GM18499 (cell line): ENCODE measurements at regions not wholly inside any gene's neighbourhood (a gene's known extent, or its start where the extent isn't known, plus 50 kb on each side); places are given as distances from the start of the nearest gene placed in this dataset.
"Not testable (repeated sequence)": the region's sequence is repeated elsewhere in the genome, so short reads cannot be mapped to it uniquely, and the experiment has no call there.

ENCODE experiments used
- ATAC-seq: cut with Tn5 transposase; IDR thresholded peaks from one replicate; pipeline ENCODE4 v1.9.1; 2021; ENCODE audit warnings: moderate number of reproducible peaks; ENCODE audit not compliant: insufficient read depth, unreplicated experiment

DNA sequence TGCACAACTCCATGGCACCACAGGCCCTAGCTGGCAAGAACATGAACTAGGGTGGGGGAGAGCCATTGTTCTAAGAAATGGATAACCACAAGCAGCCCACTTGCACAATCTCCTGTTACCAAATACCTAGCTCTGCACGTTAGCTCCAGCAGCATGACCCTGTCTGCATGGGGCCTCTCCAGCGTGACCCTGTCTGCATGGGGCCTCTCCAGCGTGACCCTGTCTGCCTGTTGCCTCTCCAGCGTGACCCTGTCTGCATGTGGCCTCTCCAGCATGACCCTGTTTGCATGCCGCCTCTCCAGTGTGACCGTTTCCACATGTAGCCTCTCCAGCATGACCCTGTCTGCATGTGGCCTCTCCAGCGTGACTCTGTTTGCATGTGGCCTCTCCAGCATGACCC is 356.7 kb downstream of the CNTNAP3B start:
- ATAC-seq = not testable (repeated sequence)

DNA sequence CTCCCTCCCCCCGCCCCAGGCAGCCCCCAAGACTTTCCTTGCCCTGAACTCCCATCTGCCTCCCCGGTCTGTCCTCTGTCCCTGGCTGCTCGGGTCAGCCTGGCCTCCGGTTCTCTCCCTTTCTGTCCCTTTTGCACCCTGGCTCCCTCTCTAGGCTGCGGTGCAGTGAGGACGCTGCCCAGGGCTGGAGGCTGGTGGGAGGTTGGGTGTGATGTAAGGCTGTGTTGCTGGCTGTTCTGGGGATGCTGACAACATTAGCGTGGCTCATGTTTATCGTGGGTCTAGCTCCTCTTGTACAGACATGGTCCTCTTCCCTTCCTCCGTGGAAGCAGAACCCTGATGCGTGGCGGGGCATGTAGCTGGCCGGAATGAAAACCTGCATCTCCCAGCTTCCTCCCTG is 357.5 kb downstream of the CNTNAP3B start:
- not testable (repeated sequence) for ATAC-seq

DNA sequence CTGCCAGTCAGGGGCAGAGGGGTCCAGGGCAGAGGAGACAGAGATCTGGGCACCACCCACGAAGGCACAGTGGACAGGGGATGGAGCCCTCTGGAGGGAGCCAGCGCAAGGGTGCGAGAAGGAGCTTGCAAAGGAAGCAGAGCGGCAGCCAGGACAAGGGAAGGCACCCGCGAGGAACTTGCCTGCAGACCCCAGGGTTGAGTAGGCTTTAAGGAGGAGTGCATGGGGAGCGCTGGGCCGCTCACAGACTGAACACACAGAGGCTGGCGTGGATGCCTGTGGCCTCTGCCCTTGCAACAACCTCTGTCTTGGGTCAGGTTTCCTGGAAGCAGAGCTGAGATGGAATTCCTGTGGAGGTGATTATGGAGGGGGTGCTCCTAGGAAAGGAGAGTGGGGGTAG is 374.4 kb downstream of the CNTNAP3B start:
- ATAC-seq = not testable (repeated sequence)

DNA sequence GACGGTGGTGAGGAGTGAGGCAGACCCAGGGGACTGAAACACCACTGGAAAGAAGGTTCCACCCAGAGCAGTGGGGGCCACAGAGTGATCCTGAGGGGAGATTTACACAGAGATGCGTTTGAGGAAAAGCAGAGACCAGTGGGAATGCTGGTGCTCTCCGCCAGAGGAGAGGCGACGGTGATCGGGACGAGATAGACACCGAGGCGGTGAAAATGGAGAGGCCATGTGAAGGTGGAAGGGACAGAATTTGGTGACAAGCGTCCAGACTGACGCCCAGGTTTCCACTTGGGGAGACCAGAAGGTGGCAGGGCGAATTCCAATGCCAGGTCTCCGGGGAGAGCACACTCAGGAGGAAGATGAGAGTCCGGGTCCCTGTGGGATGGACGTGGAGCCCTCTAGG is 374.8 kb downstream of the CNTNAP3B start:
- ATAC-seq = not testable (repeated sequence)

DNA sequence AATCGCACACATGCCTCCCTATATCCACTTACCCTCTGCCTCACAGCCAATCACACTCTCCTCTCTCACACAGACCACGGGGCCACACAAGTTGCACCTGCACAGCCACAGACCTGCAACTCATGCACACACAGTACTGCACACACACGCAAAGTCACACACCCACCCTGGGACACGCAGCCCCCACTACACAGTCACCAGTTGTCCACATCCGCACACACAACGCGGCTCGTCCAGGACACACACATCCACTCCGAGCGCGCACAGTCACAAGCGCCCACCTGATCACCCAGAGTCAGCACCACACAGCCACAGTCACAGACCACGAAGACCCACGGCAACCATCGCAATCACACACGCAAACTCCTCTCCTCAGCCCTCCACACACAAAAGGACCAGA is 387.3 kb downstream of the CNTNAP3B start:
- not testable (repeated sequence) for ATAC-seq

DNA sequence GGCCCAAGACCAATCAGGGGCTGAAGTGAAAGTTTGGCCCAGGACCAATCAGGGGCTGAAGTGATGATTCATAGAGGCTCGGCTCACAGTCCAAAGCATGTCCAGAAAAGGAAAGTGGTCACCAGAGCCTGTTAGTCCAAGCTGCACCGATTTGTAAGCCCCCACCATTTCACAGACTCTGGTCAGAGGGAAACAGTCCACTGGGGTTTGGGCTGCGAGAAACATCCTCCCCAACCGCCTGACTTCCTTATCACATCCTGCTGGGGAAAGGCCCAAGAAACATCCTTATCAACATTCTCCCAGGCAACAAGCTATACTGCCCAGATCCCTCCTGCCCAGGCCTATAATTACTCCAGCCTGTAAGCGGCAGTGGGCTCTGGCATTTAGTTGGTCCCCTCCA is 388.1 kb downstream of the CNTNAP3B start:
- not testable (repeated sequence) for ATAC-seq

DNA sequence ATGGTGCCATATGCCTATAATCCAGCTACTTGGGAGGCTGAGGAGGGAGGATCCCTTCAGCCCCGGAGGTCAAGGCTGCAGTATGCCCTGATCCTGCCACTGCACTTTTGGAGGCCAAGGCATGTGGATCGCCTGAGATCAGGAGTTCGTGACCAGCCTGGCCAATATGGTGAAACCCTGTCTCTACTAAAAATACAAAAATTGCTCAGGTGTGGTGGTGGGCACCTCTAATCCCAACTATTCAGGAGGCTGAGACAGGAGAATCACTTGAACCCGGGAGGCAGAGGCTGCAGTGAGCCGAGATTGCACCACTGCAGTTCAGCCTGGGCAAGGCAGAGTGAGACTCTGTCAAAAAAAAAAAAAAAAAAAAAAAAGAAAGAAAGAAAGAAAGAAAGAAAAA is 390.5 kb downstream of the CNTNAP3B start:
- ATAC-seq = not testable (repeated sequence)

DNA sequence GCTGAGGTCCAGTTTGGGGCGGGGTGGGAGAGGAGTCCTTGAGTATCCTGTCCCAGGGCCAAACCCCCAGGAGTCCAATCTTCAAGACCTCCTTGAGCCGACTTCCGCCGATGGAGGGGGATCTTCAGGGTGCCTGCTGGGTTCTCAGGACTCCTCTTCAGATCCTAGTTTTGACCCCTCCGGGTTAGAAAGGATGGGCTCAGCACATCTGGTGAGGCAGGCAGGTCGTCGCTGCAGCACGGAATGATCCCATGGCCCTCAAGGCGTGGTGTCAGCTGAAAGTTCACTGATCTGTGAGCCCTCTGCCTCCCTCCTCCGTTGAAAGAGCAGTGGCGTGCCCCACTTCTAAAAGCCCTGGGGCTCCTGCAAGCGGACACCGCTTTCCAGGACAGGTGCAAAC is 430.0 kb downstream of the CNTNAP3B start:
- ATAC-seq = not testable (repeated sequence)

DNA sequence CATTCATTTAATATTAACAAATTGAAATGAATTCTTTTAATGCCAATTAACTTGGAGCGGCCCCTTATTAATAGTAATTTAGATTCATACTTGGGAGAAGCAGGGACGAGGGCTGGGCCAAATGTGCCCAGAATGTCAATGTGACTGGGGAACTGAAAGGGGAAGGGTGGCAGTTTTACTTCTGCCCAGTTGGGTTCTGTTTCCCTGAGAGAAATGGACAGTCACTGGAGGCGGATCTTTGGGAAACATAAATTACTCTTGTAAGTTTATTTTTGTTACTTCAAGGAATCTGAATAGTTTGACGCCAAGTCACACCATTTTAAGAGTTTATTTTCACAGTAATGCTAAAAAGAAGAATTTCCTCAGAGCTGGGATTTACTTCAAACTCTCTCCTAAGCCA is 432.1 kb downstream of the CNTNAP3B start:
- not testable (repeated sequence) for ATAC-seq

DNA sequence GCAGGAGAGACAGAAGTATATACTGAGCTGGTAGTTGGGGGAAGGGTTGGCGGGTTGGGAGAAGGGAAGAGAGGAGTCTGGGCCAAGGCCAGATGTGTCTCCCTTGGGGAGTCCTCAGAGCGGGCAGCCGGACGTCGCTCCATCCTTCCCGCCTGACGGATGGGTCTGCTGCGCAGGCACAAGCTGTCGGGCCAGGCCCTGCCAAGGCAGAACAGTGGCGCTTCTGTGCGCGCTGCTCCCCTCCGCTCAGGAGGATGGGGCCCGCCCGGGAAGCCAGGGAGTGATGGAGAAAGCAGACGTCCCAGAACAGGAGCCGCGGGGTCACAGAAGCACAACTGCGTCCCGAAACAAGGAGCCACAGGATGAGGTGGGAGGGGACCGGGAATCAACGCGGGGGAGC is 449.9 kb downstream of the CNTNAP3B start:
- not testable (repeated sequence) for ATAC-seq

DNA sequence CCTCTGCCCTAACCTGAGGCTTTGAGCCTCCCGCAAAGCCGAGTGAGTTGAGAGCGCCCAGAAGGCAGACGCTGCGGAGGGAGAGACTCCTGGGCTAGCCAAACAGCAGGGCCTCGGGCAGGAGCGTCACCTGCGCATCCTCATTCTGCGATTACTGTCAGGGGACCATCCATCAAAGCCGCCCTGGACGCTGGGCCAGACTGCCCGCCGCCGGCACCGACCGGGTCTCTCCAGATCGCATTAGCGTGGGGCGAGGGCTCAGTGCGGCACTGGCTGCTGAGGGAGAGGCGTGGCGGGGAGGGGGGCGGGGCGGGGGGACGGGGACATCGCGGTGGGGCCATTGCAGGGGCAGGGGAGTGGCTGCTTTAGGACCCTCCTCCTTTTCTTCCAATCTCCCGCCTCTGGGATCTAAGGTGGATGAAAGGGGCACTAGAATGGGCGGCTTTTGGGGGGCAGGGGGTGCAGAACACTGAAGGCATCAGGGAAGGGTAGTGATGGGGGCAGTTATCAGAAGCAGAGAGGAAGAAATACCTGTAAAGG is 465.7 kb downstream of the CNTNAP3B start:
- not testable (repeated sequence) for ATAC-seq

DNA sequence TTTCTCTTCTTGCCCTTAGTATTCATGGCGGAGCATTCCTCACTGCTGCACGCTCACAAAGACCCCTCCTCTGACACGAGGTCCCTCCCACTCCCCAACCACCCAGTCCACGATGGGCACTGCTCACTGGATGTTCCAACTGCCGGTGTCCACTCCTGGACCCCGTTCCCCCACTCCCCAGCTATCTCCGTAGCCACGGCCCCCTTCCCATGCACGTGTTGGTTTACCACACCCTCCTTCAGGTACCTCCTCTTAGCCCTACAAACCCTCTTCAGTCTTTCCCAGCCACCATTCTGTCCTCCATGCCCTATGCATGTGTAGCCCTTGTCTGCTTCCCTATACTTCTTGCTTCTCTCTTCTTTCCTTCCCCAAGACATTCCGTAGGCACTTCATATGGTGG is 469.6 kb upstream of the ZNG1F start:
- not testable (repeated sequence) for ATAC-seq

DNA sequence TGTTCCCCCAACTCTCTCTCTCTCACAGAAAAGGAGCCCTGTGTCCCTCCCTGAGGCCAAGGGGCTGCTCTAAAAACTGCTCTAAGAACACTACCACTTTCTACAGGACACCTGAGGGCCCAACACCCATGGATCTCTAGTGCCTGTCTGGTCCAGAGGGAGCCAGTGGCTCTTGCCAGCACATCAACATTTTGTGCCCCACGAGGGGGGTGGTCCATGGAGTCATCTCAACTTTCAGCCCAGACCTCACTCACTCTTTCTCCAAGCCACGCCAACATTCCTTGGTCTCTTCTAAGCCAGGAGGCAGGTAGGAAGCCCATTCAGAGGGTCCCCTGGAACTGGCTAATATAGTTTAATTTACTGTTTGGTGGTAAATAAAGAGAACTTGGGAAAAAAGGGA is 469.0 kb upstream of the ZNG1F start:
- ATAC-seq = not testable (repeated sequence)

DNA sequence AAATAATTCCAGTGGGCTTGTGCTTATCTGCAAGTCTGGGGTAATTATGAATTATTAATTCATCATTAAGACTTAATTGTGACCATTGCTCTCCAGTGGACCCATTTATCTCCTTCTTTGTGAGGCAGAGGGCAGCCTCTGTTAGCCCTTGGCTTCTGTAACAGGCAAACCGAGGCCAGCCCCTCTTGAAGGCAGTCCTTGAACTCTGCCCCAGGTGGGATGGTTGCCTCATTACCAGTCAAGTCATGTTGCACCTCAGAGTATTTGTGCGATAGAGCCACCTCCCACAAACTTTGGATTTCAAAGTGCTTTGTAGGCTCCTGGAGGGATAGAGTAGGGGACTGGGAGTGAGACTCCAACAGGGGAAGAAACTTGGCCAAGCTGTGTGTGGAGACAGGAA is 468.0 kb upstream of the ZNG1F start:
- ATAC-seq = not testable (repeated sequence)

DNA sequence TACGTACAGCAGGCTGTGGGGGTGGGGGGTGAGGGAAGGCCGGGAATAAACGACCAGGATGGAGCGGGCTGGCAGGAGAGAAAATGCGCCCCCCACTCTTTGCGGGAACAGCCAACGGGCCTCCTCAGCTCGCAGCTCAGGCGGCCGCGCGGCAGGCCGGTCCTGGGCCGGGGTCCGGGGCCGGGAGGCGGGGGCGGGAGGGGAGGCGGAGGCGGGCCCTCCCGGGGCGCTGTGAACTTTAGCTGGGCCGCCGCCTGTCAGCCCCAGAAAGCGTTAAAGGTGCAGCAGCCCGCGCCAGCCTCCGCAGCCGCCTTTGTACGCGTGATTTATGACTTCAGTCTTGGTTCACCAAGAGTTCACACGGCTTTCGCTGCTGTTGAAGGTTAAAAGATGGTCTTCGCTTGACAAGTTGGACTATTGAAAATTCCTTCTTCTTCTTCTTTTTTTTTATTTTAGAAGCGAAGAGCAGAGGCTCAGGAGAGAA is 466.0 kb upstream of the ZNG1F start:
- not testable (repeated sequence) for ATAC-seq

DNA sequence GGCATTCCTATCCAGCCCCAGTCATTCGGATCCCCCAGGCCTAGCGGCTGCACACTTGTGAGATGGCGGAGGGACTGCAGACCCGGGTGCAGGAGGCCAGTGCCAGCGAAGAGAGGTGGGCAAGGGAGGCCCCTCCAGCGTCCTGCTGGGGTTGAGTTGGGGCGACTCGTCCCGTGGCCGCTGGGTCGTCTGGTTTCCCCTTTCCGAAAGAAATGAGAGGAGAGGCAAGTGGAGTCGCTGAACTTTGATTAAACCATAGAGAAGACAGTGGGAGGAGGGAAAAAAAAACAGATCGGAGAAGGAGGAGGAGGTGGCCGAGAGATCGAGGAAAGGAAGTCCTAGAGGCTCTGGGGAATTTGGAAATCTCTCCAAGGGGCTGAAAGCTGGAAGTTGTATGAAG is 465.2 kb upstream of the ZNG1F start:
- ATAC-seq = not testable (repeated sequence)

DNA sequence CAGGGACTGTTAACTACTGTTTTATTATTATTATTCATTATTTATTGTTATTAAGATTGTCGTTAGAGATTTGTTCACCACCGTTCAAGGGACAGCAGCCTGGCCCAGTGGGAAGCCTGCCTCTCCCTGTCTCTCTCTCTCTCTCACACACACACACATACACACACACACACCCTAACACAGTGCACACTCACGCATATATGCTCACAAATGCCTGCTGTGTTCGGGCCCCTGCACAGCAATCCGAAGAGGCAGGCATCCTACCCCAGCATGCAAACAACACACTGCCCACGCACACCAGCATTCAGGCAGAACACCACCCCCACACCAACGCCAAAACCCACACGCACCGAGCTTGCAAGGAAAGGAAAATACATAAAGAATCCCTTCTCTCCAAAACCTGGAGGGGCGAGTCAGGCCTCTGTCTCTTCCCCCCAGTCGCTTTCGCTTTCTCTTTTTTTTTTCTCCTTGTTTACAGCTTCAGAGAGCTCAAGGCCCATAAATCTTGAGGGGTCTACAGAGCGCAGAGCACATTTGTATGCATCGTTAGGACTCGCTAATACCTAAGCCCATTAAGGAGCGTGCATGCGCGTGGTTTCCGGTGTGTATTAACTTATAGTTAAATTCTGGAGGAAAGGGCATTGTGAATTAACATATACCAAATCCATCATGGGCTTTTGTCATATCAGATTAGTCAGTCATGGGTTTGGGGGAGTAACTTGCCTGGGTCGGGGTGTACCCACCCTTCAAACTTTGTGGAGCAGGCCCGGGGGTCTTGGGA is 464.6 kb upstream of the ZNG1F start:
- ATAC-seq = not testable (repeated sequence)

DNA sequence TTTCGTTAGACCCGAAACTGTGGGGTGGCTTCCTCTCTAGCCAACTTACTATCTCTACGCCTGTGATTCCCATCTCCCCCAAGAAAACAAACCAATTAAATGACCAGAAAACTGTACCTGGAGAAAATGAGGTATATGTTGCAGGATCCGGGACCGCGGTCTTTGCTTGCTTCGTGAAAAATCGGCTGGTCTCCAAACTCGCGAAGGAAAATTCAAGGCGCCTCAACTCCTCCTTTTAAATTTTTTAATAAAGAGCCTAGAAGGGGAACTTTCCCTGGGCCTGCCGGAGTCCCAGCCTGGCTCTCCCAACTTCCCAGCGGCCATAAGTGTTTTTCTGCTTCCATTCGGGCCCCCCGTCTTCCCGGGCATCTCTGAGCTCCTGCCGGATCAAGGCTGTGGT is 463.7 kb upstream of the ZNG1F start:
- not testable (repeated sequence) for ATAC-seq

DNA sequence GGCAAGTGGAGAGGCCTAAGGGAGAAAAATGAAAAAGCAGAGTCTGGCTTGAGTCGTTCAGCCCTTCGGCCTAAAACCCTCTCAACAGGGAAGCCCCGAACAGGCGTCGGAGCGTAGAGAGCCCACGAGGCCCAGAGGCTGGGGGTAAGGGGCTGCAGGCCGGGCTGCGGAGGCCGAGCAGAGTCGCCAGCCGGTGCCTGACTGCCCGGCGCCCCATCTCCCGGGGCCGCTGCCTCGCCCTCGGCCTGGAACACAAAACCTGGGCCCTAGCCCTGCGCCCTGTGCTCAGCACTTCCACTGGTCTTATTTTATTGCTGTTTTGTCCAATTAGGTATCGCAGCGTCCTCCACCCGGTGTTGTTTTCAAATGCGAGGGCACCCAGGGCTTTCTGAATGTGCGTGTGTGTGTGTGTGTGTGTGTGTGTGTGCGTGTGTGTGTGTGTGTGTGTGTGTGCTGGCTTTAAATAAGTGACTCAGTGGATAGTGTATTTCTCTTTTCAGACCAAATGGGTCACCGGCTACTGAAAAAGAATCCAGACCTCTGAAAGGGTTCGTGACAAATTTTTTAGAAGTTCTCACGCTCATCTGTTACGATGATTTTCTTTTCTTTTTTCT is 463.1 kb upstream of the ZNG1F start:
- not testable (repeated sequence) for ATAC-seq

DNA sequence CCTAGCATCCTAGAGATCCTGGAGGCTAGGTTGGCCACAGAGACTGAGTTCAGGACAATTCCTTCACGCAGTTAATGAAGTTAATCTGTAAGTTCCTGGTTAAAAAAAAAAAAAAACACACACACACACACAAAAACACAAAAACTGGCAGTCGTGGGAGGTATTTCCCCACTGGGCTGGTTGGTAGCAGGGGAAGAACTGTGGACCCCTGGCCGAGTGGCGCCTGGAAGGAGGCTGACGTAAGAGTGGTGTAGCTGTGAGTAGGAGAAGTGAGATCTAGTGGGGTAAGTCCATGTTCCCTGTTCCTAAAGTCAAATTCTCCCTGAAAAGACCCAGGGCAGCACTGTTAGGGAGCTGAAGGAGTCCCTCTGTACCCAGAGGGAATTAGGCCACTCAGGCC is 461.0 kb upstream of the ZNG1F start:
- ATAC-seq = not testable (repeated sequence)

DNA sequence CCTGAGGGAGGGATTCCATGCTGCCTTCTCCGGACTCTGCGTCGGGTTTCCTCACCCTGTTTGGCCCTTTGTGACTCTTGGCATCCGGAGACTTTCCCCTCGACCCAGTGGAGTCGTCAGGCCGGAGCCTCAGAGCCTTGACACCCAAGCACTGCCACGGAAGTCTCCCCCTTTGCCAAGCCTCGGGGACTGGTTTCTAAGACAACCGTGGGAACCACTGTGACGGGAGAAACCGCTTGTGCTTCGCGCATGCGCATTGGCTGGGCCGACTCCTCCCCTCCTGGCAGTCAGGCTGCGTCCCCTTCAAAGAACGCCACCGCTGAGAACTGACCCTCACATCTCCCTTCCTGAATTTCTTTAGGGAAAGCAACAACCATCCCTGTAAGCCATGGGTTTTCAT is 459.4 kb upstream of the ZNG1F start:
- not testable (repeated sequence) for ATAC-seq
